NCI-H2196 treated with DMSO at 0.1 percent for 48 hours (cell line): ENCODE measurements at regions not wholly inside any gene's neighbourhood (a gene's known extent, or its start where the extent isn't known, plus 50 kb on each side); places are given as distances from the start of the nearest gene placed in this dataset.

Experiments
- DNase-seq: peaks from one replicate; lab custom pipeline; 2025; ENCODE audit not compliant: unreplicated experiment; lab: John Stamatoyannopoulos, UW

GRCh38 chr6:122098201-122098678 is 301.2 kb upstream of the HSF2 start:
- no peak for DNase-seq

GRCh38 chr6:122102026-122102425 is 297.4 kb upstream of the HSF2 start:
- DNase-seq = no peak

DNA sequence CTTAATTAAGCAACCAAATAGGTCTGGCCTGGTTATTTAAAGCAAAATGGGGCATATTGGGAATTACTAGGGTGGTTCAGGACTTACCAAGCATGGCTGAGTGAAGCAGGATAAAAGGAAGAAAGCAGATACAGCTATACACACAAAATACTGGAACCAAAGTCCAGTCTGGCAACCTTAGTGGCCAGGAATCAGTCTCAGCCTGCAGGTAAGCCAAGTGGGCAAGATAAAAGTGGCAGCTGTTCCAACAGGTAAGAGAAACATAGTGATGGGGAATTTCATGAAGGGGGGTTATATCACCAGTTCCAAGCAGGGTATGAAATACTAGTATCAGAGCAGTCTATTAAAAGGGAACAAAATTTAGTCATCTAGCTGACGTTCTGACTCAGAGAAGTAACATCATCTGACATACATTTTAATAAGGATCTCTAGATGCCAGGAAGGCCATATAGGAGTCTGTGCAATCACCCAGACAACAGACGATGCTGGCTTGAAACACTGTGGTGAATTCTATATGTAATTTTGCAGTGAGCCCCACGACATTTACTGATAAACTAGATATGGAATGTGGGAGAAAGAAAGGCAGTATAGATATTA is 292.1 kb upstream of the HSF2 start:
- no peak for DNase-seq

- DNase-seq = no peak
Observed at GRCh38 chr6:122109075-122109474, 290.4 kb upstream of the HSF2 start.

GRCh38 chr6:122114717-122115116 is 284.7 kb upstream of the HSF2 start:
- DNase-seq = no peak

GRCh38 chr6:122116119-122116834 is 283.2 kb upstream of the HSF2 start:
- no peak for DNase-seq

DNA sequence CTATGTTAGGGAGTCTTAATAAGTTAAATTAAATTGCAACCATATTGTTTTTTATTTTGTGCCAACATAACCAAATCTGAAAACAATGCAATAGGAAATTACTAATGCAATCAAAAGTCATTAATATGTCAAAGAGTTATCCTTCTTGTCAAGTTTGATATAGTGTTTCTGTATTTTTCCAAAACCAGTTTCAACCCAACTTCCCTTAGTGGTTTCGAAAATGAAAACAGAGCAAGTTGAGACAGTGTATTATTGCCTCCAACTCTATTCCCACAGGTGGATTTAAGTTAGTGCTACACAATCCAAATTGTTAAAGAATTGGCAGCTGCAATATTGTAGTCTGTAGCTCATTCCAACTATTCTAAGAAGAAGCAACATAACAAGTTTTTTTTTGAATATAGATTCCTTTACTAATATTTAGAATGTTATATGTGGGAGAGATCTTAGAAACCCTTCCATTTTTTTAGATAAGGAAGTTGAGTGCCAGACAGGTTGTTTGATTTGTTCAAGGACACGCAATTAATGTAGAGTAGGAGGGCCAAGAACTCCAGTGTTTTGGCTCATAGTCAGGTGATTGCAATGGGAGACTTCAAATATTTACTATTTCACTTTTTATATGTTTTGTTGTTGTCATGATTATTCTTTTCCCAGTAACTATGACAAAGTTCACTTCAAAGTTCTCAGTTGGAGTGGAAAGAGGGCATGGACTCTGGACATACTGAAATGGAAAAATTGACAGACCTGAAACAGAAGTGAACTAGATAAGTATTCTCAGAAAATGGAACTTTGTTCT is 282.4 kb upstream of the HSF2 start:
- DNase-seq = no peak

- DNase-seq = no peak
Observed at GRCh38 chr6:122118945-122119506, 280.4 kb upstream of the HSF2 start.

DNA sequence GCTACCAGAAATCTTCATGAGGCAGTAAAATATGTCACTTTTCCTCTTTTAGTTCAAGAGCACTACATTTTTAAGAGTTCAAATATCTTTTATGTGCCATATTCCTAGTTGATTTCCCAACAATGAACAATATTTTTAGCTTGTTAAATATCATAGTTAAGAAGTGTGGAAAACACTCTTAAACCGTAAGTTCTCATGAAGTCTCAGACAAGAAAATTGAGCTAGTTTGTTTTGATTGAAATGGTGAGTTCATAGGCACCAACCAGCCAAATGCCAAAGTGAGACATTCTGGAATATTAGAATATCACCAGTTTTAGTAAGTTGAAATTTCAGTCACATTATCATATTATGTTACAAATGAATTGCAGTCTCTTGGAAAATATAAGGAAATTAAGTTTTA is 277.2 kb upstream of the HSF2 start:
- DNase-seq = no peak

- DNase-seq = no peak
Observed at GRCh38 chr6:122122686-122123085, 276.8 kb upstream of the HSF2 start.

- no peak for DNase-seq
Observed at GRCh38 chr6:122124908-122125307, 274.5 kb upstream of the HSF2 start.

DNA sequence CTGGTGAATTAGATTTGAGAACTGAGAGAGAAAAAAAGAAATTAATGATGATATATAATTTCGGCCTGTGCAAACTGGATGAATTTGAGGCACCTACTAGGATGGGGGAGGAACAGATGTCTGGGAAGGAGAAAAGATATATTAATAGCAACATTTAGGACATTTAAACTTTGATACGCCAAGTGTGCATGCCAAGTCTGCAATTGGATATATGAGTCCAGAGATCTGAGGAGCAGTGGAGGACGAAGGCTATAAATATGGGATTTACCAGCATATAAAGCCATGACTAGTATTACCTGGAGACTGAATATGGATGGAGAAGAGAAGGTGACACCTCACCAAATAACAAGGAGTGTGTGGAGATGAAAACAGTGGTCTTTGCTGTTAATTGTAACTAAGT is 272.6 kb upstream of the HSF2 start:
- no peak for DNase-seq

GRCh38 chr6:122128445-122128844 is 271.0 kb upstream of the HSF2 start:
- no peak for DNase-seq

DNA sequence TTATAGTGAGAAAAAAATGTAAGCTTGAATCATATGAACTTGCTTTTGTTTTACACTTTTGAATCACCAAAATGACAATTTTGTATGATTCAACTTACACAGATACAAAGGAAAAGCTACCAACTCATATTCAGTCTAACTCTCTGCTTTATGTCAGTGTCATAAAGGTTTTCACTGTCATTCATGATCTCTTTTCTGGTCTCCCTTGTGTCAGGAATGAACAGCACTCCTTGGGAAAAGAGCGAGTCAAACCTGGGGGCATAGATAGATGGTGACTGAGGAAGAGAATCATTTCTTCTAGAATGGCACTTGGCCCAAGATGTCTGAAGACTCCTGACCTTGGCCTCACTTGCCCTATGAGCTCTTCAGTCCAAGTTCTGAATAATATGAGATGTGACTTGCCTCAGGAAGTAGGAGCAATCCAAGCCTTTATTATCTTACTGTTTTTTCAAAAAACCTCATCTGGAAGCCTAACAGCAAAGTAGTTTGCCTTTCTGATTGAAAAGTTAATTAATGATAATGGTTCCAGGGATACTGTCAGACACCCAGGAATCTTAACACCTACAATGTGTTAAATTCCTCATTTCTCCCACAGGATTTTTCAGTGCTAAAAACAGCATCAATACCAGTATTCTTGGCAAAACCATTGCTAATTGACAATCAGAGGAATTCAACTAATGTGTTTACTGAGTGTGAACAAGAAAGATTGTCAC is 270.0 kb upstream of the HSF2 start:
- DNase-seq = no peak

- DNase-seq = no peak
Observed at GRCh38 chr6:122130026-122130348, 269.5 kb upstream of the HSF2 start.

GRCh38 chr6:122130518-122130917 is 268.9 kb upstream of the HSF2 start:
- no peak for DNase-seq

GRCh38 chr6:122136386-122136785 is 263.1 kb upstream of the HSF2 start:
- no peak for DNase-seq

- DNase-seq = no peak
Observed at GRCh38 chr6:122140031-122140430, 259.4 kb upstream of the HSF2 start.

GRCh38 chr6:122141246-122141645 is 258.2 kb upstream of the HSF2 start:
- DNase-seq = no peak

GRCh38 chr6:122143813-122144601 is 255.4 kb upstream of the HSF2 start:
- no peak for DNase-seq
